H9 (cell line): ENCODE measurements at regions not wholly inside any gene's neighbourhood (a gene's known extent, or its start where the extent isn't known, plus 50 kb on each side); places are given as distances from the start of the nearest gene placed in this dataset.

Experiments
- DNase-seq: peaks from one replicate; pipeline ENCODE4 v3.0.0-alpha.2; 2017
- H2AFZ ChIP-seq: one replicate; pipeline ENCODE4 v1.6.1; 2013; ENCODE audit warnings: mild to moderate bottlenecking, low read length, control low read depth, moderate library complexity
- H2AK5ac ChIP-seq: 2 replicates; pipeline ENCODE4 v1.6.1; 2013; ENCODE audit warnings: low read length, control low read depth, mixed read lengths; ENCODE audit not compliant: insufficient read length
- H2BK120ac ChIP-seq: one replicate; pipeline ENCODE4 v1.6.1; 2013; ENCODE audit warnings: low read depth, mild to moderate bottlenecking, low read length, control low read depth, inconsistent platforms; ENCODE audit not compliant: poor library complexity, severe bottlenecking
- H2BK12ac ChIP-seq: 2 replicates; pipeline ENCODE4 v1.6.1; 2013; ENCODE audit warnings: low read length, control low read depth, mixed read lengths, low read depth; ENCODE audit not compliant: insufficient read length
- H2BK15ac ChIP-seq: 2 replicates; pipeline ENCODE4 v1.6.1; 2013; ENCODE audit warnings: low read depth, low read length, control low read depth
- H2BK20ac ChIP-seq: one replicate; pipeline ENCODE4 v1.6.1; 2013; ENCODE audit warnings: low read depth, mild to moderate bottlenecking, low read length, control low read depth, inconsistent platforms; ENCODE audit not compliant: poor library complexity, severe bottlenecking
- H2BK5ac ChIP-seq: 2 replicates; pipeline ENCODE4 v1.6.1; 2013; ENCODE audit warnings: low read length, control low read depth, mixed read lengths; ENCODE audit not compliant: insufficient read length
- H3K14ac ChIP-seq: 2 replicates; pipeline ENCODE4 v1.6.1; 2013; ENCODE audit warnings: low read length, control low read depth; ENCODE audit not compliant: insufficient read depth
- H3K18ac ChIP-seq: 2 replicates; pipeline ENCODE4 v1.6.1; 2013; ENCODE audit warnings: low read depth, mild to moderate bottlenecking, mixed read lengths, low read length, control low read depth; ENCODE audit not compliant: insufficient read length
- H3K23ac ChIP-seq: 2 replicates; pipeline ENCODE4 v1.6.1; 2013; ENCODE audit warnings: low read length, control low read depth, mixed read lengths, low read depth; ENCODE audit not compliant: insufficient read length
- H3K23me2 ChIP-seq: 2 replicates; pipeline ENCODE4 v1.6.1; 2013; ENCODE audit warnings: low read depth, mild to moderate bottlenecking, mixed read lengths, low read length, control low read depth; ENCODE audit not compliant: insufficient read length, poor library complexity, severe bottlenecking
- H3K27ac ChIP-seq: 2 replicates; pipeline ENCODE4 v1.5.1; 2013; ENCODE audit warnings: low read length, control low read depth, mixed read lengths, low read depth; ENCODE audit not compliant: insufficient read length
- H3K27me3 ChIP-seq: 2 replicates; pipeline ENCODE4 v1.6.1; 2013; ENCODE audit warnings: low read length, control low read depth, inconsistent platforms; ENCODE audit not compliant: insufficient read depth
- H3K4ac ChIP-seq: 2 replicates; pipeline ENCODE4 v1.6.1; 2013; ENCODE audit warnings: low read depth, mild to moderate bottlenecking, control low read depth, inconsistent platforms, low read length, moderate library complexity
- H3K4me1 ChIP-seq: 2 replicates; pipeline ENCODE4 v1.6.1; 2013; ENCODE audit warnings: low read length, control low read depth, inconsistent platforms; ENCODE audit not compliant: insufficient read depth
- H3K4me2 ChIP-seq: 2 replicates; pipeline ENCODE4 v1.6.1; 2013; ENCODE audit warnings: low read length, control low read depth, mixed read lengths; ENCODE audit not compliant: insufficient read length, insufficient read depth
- H3K56ac ChIP-seq: 2 replicates; pipeline ENCODE4 v1.6.1; 2013; ENCODE audit warnings: low read depth, mild to moderate bottlenecking, mixed read lengths, low read length, control low read depth; ENCODE audit not compliant: insufficient read length
- H3K79me1 ChIP-seq: 2 replicates; pipeline ENCODE4 v1.6.1; 2013; ENCODE audit warnings: low read depth, mild to moderate bottlenecking, moderate library complexity, low read length, control low read depth, inconsistent platforms; ENCODE audit not compliant: insufficient read depth, poor library complexity, severe bottlenecking
- H3K79me2 ChIP-seq: 2 replicates; pipeline ENCODE4 v1.6.1; 2013; ENCODE audit warnings: low read length, control low read depth, inconsistent platforms; ENCODE audit not compliant: insufficient read depth
- H3K9ac ChIP-seq: 2 replicates; pipeline ENCODE4 v1.6.1; 2013; ENCODE audit warnings: low read length, control low read depth, mixed read lengths; ENCODE audit not compliant: insufficient read length; ENCODE audit errors: extremely low read depth
- H3K9me3 ChIP-seq: one replicate; pipeline ENCODE4 v1.6.1; 2013; ENCODE audit warnings: low read depth, low read length, inconsistent platforms; ENCODE audit not compliant: control insufficient read depth
- H3T11ph ChIP-seq: one replicate; pipeline ENCODE4 v1.6.1; 2013; ENCODE audit warnings: mild to moderate bottlenecking, low read length, control low read depth, inconsistent platforms
- H4K20me1 ChIP-seq: one replicate; pipeline ENCODE4 v1.6.1; 2013; ENCODE audit not compliant: control insufficient read depth, insufficient read length, insufficient read depth
- H4K5ac ChIP-seq: 2 replicates; pipeline ENCODE4 v1.6.1; 2013; ENCODE audit warnings: low read depth, mild to moderate bottlenecking, mixed read lengths, low read length, control low read depth; ENCODE audit not compliant: insufficient read length
- H4K8ac ChIP-seq: replicated peaks from 2 replicates; pipeline ENCODE4 v1.6.1; 2013; ENCODE audit warnings: low read length, control low read depth, mixed read lengths, low read depth; ENCODE audit not compliant: insufficient read length
- H4K91ac ChIP-seq: 2 replicates; pipeline ENCODE4 v1.6.1; 2013; ENCODE audit warnings: low read depth, mild to moderate bottlenecking, moderate library complexity, mixed read lengths, low read length, control low read depth; ENCODE audit not compliant: insufficient read length
- H3K27ac Mint-ChIP-seq, 3 experiments: 2 replicates in 2 of 3; 3 replicates in 1 of 3; pipeline ENCODE4 v1.8.0; 2020 to 2021; ENCODE audit warnings: mixed read lengths in 3 of 3, mild to moderate bottlenecking in 1 of 3, moderate library complexity in 1 of 3
- H3K27me3 Mint-ChIP-seq: 2 replicates; pipeline ENCODE4 v1.8.0; 2021; ENCODE audit warnings: low read depth, mild to moderate bottlenecking, moderate library complexity, mixed read lengths
- H3K36me3 Mint-ChIP-seq, 3 experiments: 2 replicates in 2 of 3; 3 replicates in 1 of 3; pipeline ENCODE4 v1.8.0; 2020 to 2021; ENCODE audit warnings: low read depth in 3 of 3, mixed read lengths in 3 of 3; ENCODE audit not compliant: insufficient read depth in 1 of 3
- H3K4me1 Mint-ChIP-seq, 2 experiments: 2 replicates each; pipeline ENCODE4 v1.8.0; 2020; ENCODE audit warnings: mixed read lengths in 2 of 2
- H3K4me3 Mint-ChIP-seq, 2 experiments: 2 replicates in 1 of 2; 3 replicates in 1 of 2; pipeline ENCODE4 v1.8.0; 2020 to 2021; ENCODE audit warnings: mild to moderate bottlenecking in 2 of 2, mixed read lengths in 2 of 2, moderate library complexity in 1 of 2
- H3K9me3 Mint-ChIP-seq, 2 experiments: 2 replicates in 1 of 2; 3 replicates in 1 of 2; pipeline ENCODE4 v1.8.0; 2020; ENCODE audit warnings: mild to moderate bottlenecking in 2 of 2, mixed read lengths in 2 of 2, moderate library complexity in 1 of 2
- CTCF ChIP-seq: fragments of 200-600 bp; sonication (generic); conservative IDR thresholded peaks from 3 replicates; pipeline ENCODE4 v1.8.0; 2021; ENCODE audit warnings: antibody characterized with exemption, mild to moderate bottlenecking
- WGBS: extraction: QIAGEN DNeasy Blood & Tissue Kit; methylation state at CpG from one replicate; pipeline ENCODE4 v1.1.7; 2013; ENCODE audit warnings: missing lambda C conversion rate, low lambda C conversion rate, mixed read lengths; ENCODE audit not compliant: insufficient read length; ENCODE audit errors: extremely low coverage; 5-methylcytosine and 5-hydroxymethylcytosine counted together

DNA sequence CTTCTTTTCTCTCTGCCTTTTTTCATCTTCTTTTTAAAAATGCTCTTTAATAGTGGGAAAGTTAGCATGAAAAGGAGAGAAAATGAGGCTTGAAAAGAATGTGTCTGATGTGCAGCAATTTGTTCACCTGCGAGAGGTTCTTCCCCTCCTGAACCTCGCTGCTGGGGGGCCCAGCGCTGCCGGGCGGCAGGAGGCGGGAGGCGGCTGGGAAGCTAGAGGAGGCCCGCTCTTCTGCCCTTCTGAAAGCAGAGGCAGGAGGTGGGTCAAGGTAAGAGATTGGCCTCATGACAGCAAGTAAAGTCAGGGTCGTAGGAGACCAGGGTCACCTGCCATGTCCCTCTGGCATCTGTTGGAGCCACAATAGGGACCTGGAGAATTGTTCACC is 78.6 kb upstream of the TNRC6C start:
- H3K9me3 ChIP-seq: no peaks in the 10 kb centered on the region
- DNase-seq: no peak
- no CpG with 5 or more reads among the region's 9 CpGs for WGBS
- H3K4me1 ChIP-seq: no peaks in the 10 kb centered on the region
- H2BK12ac ChIP-seq: no peak overlapping the region
- Mint-ChIP-seq H3K36me3 (peaks cover 3 to 11% (median 5%) of the 10 kb centered on the region in 3 experiments; a peak in 6 of 7 replicates), H3K4me1 (peaks cover 13 to 18% of the 10 kb centered on the region in 2 experiments), H3K4me3 (no peak overlapping the region), H3K9me3 (peaks cover 11 to 12% of the 10 kb centered on the region in 2 experiments), H3K27me3 (peaks cover 23% of the 10 kb centered on the region), H3K27ac (no peak overlapping the region)
- H2AFZ ChIP-seq: no peak overlapping the region
- H3K27ac ChIP-seq: no peak overlapping the region
- no peak overlapping the region for H2BK5ac ChIP-seq
- no peak overlapping the region for H3K14ac ChIP-seq
- H4K20me1 ChIP-seq: no peaks in the 10 kb centered on the region
- no peak overlapping the region for H3K4me2 ChIP-seq
- no peak overlapping the region for H2AK5ac ChIP-seq
- no peak overlapping the region for H3K18ac ChIP-seq
- no peaks in the 10 kb centered on the region for H3K79me2 ChIP-seq
- H3K4ac ChIP-seq: no peak overlapping the region
- H3K9ac ChIP-seq: no peak overlapping the region
- no peaks in the 10 kb centered on the region for H3K27me3 ChIP-seq
- no peak overlapping the region for H2BK120ac ChIP-seq
- H3K23ac ChIP-seq: no peak overlapping the region
- no peak overlapping the region for H3K56ac ChIP-seq
- no peaks in the 10 kb centered on the region for H3K79me1 ChIP-seq
- H4K8ac ChIP-seq: no peak overlapping the region
- no peak overlapping the region for H4K5ac ChIP-seq
- no peak overlapping the region for H2BK20ac ChIP-seq
- no peak for TF ChIP-seq CTCF
- no peaks in the 10 kb centered on the region for H3K23me2 ChIP-seq
- H4K91ac ChIP-seq: no peak overlapping the region
- H3T11ph ChIP-seq: no peak overlapping the region
- no peak overlapping the region for H2BK15ac ChIP-seq
